Hepatocyte (in vitro differentiated cells): ENCODE measurements at regions not wholly inside any gene's neighbourhood (a gene's known extent, or its start where the extent isn't known, plus 50 kb on each side); places are given as distances from the start of the nearest gene placed in this dataset.

ENCODE experiments used
- DNase-seq: peaks from one replicate; pipeline ENCODE4 v3.0.0-alpha.2; 2016; ENCODE audit warnings: low spot score
- H2AFZ ChIP-seq: fragments of 200-600 bp; sonication (generic); 2 replicates; pipeline ENCODE4 v1.6.0; 2016; ENCODE audit warnings: antibody characterized with exemption, mild to moderate bottlenecking
- H3K27ac ChIP-seq: fragments of 200-600 bp; sonication (generic); 2 replicates; pipeline ENCODE4 v1.5.1; 2016; ENCODE audit warnings: mild to moderate bottlenecking
- H3K27me3 ChIP-seq: fragments of 200-600 bp; sonication (generic); 2 replicates; pipeline ENCODE4 v1.6.1; 2016
- H3K36me3 ChIP-seq: fragments of 200-600 bp; sonication (generic); replicated peaks from 2 replicates; pipeline ENCODE4 v1.5.1; 2016; ENCODE audit warnings: low read depth; ENCODE audit not compliant: insufficient read depth
- H3K4me1 ChIP-seq: fragments of 200-600 bp; sonication (generic); 2 replicates; pipeline ENCODE4 v1.5.1; 2016; ENCODE audit warnings: mild to moderate bottlenecking, moderate library complexity; ENCODE audit not compliant: insufficient read depth
- H3K4me2 ChIP-seq: fragments of 200-600 bp; sonication (generic); 2 replicates; pipeline ENCODE4 v1.6.0; 2016
- H3K4me3 ChIP-seq: fragments of 200-600 bp; sonication (generic); 2 replicates; pipeline ENCODE4 v1.5.1; 2016; ENCODE audit warnings: mild to moderate bottlenecking
- H3K79me2 ChIP-seq: fragments of 200-600 bp; sonication (generic); 2 replicates; pipeline ENCODE4 v1.6.0; 2017; ENCODE audit warnings: mild to moderate bottlenecking
- H3K9me2 ChIP-seq: fragments of 200-600 bp; sonication (generic); replicated peaks from 2 replicates; pipeline ENCODE4 v1.6.0; 2017; ENCODE audit warnings: mild to moderate bottlenecking; ENCODE audit not compliant: insufficient read depth
- H3K9me3 ChIP-seq: fragments of 200-600 bp; sonication (generic); 2 replicates; pipeline ENCODE4 v1.5.1; 2016; ENCODE audit warnings: low read depth, mild to moderate bottlenecking
- H4K20me1 ChIP-seq: fragments of 200-600 bp; sonication (generic); 2 replicates; pipeline ENCODE4 v1.6.0; 2016; ENCODE audit warnings: mild to moderate bottlenecking; ENCODE audit not compliant: insufficient read depth, poor library complexity, severe bottlenecking
- CTCF ChIP-seq: fragments of 200-600 bp; sonication (generic); IDR thresholded peaks from 2 replicates; pipeline ENCODE4 v1.5.1; 2016; ENCODE audit warnings: antibody characterized with exemption, mild to moderate bottlenecking; ENCODE audit not compliant: poor library complexity
- EZH2 ChIP-seq: fragments of 200-600 bp; sonication (generic); IDR thresholded peaks from 2 replicates; pipeline ENCODE4 v1.6.1; 2016; ENCODE audit warnings: antibody characterized with exemption, mild to moderate bottlenecking, borderline replicate concordance
- EZH2phosphoT487 ChIP-seq: fragments of 200-600 bp; sonication (generic); IDR thresholded peaks from one replicate; pipeline ENCODE4 v1.6.1; 2018; ENCODE audit warnings: antibody characterized with exemption, mild to moderate bottlenecking, low read depth, moderate library complexity; ENCODE audit not compliant: unreplicated experiment, severe bottlenecking
- WGBS: methylation state at CpG from one replicate; pipeline ENCODE4 v1.1.6; 2016; ENCODE audit warnings: low lambda C conversion rate; ENCODE audit errors: missing lambda C conversion rate; 5-methylcytosine and 5-hydroxymethylcytosine counted together

DNA sequence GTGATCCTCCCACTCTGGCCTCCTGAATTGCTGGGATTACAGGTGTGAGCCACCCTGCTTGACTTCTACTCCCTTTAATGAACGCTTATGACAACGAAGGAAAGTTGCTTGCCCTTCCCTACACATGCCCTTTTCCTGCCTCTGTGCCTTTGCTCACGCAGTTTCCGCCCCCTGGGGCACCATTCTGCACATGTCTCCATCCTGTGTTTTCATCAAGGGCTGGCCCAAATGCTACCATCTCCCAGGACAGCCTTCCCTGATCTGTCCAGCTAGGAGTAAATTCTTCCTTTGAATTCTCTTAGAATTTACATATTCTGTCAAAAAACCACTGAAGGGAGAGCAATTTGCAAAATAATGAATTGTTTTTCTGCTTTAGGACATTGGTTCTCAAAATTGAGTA lies 50.0 kb upstream of the KMT2C start:
- Histone ChIP-seq H3K36me3 (no peaks in the 10 kb centered on the region), H3K79me2 (no peaks in the 10 kb centered on the region), H3K9me2 (no peaks in the 10 kb centered on the region), H4K20me1 (no peaks in the 10 kb centered on the region), H3K27ac (no peak overlapping the region), H3K4me3 (no peak overlapping the region), H3K27me3 (no peaks in the 10 kb centered on the region), H3K4me2 (no peak overlapping the region), H3K9me3 (no peaks in the 10 kb centered on the region), H2AFZ (no peak overlapping the region), H3K4me1 (no peaks in the 10 kb centered on the region)
- no peak for DNase-seq
- TF ChIP-seq CTCF (no peak), EZH2 (no peak), EZH2phosphoT487 (no peak)
- 89% methylated on average over 4 of the region's 4 CpGs for WGBS
